NCI-H748 (cell line): ENCODE measurements at regions not wholly inside any gene's neighbourhood (a gene's known extent, or its start where the extent isn't known, plus 50 kb on each side); places are given as distances from the start of the nearest gene placed in this dataset.

ENCODE experiments used
- DNase-seq: peaks from one replicate; lab custom pipeline; 2025; ENCODE audit not compliant: unreplicated experiment; lab: John Stamatoyannopoulos, UW

- peak; percentile 18 for DNase-seq
Observed at GRCh38 chr7:93651603-93652159, 77.2 kb upstream of the CALCR start.

DNA sequence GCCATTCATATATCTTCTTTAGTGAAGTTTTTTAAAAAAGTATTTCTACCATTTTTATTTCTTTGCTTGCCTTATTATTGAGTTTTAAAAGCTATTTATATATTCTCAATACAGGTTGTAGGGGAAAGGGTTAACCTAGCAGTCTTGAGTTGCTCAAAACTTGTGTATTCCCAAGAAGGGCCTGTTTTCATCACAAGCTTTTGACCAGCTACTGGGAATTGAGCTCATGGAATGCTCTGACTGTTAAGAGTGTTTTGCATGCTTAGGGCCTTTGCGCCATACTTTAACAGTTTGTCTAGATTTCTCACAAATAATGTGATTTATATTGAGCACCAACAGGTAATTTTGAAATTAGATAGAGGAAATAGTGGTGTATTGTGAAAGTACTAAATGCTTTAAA lies 72.0 kb upstream of the CALCR start:
- no peak for DNase-seq

GRCh38 chr7:93636276-93636675 lies 61.8 kb upstream of the CALCR start:
- DNase-seq, result no peak

DNA sequence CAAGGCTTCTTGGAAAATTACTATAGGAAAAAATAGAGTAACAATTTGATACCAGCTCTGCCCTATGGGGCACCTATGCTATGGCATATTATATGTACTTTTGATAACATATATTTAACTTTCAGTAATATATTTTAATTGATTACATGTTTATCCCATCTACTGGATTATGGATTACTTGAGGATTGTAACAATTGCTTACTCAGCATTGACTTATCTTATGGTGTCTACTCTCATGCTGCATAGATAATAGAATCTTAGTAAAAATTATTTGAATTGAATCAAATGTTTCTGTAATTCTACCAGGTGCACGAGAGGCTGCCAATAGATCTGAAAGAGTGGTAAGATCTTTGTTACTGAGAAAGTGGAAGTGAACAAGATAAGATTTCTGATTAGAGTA lies 57.8 kb upstream of the CALCR start:
- no peak for DNase-seq

GRCh38 chr7:93629291-93629801 lies 54.8 kb upstream of the CALCR start:
- DNase-seq, result peak; percentile 14

DNA sequence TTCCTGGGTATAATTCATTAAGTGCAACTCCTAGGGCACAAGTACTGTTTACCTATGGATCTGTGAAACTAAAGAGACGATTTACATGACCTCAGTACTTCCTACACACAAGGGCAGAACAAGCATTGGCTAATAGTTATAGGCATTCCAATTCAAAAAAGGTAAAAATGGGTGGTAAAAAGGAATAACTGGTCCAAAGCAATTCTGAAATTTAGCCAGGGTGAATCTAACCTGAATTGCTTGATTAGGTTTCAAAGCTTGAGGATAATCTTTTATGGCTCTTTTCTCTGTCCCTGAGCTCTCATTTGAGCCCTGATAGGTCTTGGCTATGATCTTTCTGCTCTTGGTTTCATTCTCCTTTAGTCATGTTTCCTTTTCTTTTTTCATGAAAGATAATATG lies 52.3 kb upstream of the CALCR start:
- DNase-seq, result no peak
